Activated gamma-delta T cell treated with Interleukin-2 at 50 U/mL for 16 hours (primary cell): ENCODE measurements at regions not wholly inside any gene's neighbourhood (a gene's known extent, or its start where the extent isn't known, plus 50 kb on each side); places are given as distances from the start of the nearest gene placed in this dataset.
"Not testable (repeated sequence)": the region's sequence is repeated elsewhere in the genome, so short reads cannot be mapped to it uniquely, and the experiment has no call there.

Experiments used
- DNase-seq: peaks from one replicate; pipeline ENCODE4 v3.0.0-alpha.2; 2020

DNA sequence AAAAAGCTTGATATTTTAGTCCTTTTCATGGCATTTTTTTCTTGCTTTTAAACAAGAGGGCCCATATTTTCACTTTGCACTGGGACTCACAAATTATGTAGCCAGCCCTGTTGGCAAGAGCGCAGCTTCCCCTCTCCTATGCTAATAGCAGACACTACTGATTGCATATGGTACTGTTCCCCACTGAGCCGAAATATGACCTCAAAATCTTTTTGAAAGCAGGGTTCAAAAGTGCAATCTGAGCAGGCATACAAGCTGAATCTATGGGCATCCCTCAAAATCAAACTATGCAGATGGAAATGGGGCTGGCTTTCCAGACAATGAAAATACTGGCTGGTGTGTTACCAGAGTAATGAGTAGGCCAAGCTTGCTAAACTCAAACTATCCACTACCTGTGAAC, 225.2 kb upstream of the SETMAR start:
- DNase-seq, result no peak

DNA sequence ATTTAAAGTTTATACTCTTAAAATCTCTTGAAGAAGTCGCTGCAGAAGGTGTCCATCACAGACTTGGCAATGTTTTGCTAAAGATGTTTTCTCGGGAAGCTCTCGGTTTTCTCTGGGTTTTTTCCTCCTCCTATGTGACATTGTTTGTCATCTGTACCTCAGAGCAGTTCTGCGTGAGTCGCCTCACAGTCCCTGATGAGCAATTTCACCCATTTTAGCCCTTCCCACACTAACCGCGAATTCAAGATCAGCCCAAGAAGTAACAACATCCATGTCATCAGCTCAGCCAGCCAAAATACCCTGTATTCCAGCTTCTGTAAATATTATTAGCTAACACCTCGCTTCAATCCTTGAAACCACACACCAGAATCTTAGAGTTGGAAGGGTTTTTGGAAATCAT, 224.3 kb upstream of the SETMAR start:
- no peak for DNase-seq

DNA sequence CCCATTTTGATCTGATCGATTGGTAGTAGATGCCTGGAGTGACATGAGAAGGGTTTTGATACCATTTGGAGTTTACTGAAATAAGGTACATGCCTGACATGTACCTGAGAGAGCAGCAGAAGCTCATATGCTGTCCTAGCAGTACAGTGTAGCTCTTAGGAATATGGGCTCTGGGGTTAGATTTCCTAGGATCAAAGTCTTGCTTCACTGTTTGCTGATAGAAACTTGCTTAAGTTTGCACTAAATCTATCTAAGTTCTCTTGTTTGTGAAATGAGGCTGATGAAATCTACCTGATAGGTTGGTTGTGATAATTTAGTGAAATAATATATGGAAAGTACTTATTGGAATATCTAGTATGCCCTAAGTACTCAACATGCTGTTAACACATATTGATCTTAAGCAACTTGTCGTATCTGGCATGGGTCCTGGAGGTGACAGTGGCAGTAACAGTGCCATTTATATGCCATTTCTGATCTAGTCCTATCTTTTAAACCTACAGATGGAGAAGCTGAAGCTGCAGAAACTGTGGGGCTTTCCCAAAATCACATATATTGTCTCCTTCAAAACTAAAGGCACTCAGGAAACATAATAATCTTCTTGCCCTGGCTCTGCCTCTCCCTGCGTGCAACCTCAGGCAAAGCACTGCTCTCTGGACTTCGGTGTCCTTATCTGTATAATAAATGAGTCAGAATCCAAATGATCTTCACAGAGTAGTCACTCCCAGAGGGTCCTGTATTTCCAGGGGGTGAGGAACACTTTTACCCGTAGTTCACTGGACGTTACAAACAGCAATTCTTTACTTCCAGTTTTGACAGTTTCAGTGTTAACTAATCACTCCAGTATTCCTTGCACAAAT, 223.6 kb upstream of the SETMAR start:
- DNase-seq, result no peak

DNA sequence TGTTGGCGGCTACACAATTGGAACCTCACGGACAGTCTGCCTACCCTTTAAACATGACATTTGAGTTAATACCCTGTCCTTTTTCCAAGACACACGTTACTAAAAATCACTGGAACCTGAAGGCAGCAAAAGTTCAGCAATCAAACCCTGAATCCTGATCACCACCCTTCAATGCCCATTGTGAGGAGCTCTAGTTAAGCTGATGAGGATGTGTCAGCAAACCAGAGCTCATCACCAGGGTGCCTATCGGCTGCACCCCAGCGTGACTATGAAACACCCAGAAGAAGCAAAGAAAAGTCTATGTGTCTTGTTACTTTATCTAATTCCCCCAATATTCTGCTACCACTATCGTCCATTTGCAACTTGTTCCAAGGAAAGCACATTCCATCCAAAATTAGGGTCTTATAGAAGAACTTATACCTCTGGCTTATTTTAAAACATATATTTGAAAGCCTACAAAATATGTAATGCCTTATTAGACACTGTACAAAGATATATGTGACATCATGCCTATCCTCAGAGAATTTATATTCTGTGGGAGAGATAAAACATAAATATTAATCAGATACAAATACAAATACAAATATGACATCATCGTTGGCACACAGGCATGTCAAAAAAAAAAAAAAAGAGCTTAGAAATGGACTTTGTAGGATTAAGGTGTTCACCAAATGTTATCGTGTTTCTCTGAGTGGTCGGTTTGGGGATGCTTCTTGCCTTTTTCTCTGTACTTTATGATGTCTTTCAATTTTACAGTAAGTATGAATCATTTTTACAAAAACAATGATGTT, 219.7 kb upstream of the SETMAR start:
- no peak for DNase-seq

DNA sequence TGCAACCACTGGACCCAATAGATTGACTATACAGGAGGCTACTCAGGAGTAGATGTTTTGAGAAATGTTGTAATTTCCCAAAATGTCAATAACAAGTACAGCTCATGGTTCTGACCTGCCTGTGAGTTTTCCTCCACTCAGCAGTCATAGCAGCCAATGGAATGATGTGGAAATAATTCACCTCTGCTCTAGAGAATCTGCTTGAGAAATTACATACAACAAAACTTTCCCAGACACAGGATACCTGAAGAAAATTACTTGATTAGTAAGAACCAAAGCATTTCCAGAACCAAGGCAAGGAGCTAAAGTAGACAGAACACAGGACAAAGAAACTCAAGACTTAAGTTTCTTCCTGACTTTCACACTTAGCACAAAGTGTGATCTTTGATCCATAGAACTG, 218.9 kb upstream of the SETMAR start:
- DNase-seq, result no peak

DNA sequence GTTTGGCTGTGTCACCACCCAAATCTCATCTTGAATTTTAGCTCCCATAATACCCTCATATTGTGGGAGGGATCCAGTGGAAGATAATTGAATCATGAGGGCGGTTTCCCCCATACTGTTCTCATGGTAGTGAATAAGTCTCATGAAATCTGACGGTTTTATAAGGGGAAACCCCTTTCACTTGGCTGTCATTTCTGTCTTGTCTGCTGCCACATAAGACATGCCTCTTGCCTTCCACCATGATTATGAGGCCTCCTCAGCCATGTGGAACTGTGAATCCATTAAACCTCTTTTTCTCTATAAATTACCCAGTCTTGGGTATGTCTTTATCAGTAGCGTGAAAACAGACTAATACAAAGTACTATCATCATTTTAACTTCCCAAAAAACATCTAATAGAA, 216.5 kb upstream of the SETMAR start:
- not testable (repeated sequence) for DNase-seq

DNA sequence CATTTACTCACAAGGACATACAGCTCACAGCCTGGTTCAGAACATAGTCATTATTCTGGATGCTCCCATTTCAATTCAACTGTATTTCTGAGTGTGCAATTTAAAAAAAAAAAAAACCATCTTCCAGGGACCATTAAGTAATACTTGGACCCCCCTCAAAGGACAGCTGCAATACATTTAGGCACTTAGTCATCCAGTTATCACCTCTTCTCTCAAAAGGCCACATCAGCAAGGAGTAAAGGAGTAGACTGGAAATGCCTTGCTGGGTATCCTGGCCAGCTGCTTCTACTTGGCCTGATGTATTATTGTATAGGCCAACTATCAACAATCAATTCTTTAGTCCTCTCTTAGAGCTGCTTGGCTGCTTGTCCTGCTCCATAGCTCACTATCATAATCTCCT, 211.4 kb upstream of the SETMAR start:
- DNase-seq, result no peak

DNA sequence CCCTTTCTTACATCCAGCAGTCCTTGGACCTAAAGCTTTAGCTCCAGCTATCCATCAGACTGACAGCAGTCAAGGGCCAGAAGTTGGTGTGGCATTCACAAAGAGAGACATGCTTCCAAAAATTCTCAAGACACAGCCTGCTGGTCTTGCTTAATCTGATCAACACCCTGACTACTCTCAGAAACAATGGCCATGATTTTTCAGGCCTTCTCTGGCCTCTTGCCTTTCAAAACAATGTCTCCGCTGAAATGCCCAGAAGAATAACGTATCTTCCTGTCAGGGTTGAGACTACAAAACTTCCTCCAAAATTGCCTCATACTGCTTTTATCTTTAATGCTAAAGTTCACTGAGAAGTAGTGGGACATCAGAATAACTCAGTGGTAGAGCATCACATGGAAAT, 205.4 kb upstream of the SETMAR start:
- DNase-seq, result no peak

DNA sequence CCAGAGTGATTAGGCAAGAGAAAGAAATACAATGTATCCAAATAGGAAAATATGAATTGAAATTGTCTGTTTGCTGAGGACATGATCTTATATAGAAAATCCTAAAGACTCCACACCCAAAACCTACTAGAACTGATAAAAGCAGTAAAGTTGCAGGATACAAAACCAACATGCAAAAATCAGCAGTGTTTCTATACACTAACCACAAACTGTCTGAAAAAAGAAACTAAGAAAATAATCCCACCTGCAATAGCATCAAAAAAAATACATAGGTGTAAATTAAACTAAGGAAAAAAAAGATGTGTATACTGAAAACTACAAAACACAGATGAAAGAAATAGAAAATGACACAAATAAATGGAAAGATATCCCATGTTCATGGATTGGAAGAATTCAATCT, 203.6 kb upstream of the SETMAR start:
- DNase-seq, result no peak

DNA sequence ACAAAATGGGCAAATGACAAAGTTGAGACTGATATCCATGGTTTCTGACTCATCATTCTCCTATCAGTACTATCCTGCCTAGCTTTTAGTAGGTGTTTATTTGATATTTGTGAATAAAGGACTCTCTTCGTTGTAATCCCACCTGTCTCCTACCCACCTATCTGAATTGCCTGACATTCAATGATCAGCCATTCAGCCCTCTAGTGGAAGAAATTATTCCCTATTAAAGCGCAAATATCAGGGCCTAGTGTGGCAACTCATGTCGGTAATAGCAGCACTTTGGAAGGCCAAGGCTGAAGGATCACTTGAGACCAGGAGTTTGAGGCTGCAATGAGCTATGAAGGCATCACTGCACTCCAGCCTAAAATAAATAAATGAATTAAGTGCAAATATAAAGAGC, 195.7 kb upstream of the SETMAR start:
- no peak for DNase-seq

DNA sequence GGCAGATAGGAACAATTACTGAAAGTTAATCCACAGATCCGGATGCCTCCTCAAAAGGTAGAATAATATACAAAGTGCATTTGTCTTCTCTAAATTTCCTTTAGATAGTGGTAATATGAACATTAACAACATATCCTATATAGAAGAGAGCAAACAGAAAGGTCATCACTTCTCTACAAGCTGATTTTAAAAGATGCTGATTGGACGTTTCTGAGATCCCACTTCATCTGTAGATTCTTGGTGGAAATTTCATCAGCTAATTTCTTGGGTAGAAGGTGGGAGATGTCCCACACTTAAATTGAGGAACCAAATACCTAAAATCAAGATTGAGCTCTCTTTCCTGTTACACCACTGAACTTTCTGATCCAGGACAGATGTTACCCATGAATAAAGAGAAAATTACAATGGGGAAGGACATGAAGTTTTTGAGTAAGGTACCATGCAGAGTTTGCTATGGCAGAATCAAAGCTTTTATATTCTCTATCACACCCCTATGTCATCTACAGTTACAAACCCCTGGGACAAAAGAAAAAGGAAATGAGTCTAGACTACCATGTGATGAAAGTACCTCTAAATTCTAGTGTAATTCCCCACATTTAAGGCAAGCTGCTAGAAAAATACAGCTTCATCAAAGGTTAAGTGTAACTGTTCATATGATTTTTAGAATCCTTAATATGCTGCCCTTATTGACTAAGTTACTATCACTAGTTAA, 189.2 kb upstream of the SETMAR start:
- no peak for DNase-seq

DNA sequence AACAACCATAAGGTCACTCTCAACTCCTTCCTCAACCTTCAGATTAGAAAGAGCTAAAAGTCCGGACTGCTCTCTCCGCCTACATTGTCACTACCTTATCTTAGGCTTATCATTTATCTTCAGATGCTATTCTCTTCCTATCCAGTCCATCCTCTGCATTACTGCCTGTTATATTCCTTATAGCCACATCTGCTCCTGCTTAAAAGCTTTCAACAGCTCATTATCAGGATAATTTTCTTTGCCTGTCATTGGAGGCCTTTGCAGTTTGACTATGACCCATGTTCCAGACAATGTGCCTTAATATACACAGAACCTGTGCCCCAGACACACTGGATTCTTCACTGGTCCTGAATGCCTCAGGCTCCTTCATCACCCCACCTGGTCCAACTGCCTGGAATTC, 184.1 kb upstream of the SETMAR start:
- DNase-seq, result no peak

DNA sequence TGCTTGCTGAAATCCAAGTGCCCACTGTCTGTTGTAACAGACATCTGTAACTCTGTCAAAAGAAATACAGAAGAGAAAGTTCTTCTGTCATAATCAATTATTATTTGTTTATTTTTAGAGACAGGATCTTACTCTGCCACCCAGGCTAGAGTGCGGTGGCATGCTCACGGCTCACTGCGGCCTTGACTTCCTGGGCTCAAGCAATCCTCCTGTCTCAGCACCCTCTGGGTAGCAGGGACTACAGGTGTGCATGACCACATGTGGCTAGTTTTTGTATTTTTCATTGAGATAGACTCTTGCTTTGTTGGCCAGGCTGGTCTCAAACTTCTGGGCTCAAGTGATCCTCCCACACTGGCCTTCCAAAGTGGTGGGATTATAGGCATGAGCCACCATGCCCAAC, 177.6 kb upstream of the SETMAR start:
- DNase-seq, result no peak

DNA sequence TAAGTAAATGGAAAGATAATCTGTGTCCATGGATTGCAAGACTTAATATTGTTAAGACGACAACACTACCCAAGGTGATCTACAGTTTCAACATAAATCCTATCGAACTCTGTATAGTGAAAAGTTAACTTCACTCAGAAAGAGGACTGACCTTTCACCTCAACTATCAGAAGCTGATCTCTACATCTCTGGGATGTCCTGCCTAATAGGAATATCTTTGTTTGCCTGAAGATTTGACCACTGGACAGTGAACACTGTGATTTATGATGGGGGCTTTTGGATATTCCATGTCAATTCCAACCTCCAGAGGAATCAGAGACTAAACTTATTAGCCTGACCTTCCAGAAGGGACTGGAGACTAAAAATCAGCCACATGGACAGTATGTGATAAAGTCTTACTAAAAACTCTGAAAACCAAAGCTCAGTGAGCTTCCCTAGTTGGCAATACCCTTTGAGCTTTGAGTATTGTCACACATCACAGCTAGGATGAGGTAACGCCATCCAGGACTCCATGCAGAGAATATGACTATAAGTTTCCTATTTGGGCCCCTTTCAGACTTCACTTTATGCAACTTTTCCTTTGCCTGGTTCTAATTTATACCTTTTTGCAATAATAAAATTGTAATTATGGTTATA, 164.9 kb upstream of the SETMAR start:
- DNase-seq, result no peak

DNA sequence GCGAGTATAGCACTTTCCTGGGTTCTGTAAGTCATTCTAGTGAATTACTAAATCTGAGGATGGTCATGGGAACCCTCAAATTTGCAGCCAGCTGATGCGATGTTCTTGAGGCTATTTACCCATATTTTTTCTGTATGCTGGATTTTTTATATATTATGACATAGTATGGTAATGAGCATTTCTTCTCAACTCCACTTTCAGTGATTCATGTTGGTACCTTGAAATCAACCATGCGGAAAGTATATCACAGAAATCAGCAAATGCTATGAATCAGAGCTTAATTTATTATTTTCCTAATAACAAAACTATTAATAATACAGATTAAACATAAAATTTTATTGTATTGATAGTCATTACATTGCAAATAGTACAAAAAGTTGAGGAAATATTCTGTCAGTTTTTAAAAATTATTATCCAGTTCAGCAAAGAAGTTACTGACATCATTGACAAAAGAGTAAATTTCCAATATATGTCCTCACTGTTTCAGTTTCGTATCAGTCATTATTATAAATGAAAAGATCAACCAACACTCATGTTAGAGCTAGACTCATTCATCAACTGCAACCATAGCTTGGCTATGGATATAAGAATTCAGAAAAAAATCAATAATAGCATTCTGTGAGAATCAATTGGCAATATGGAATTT, 164.3 kb upstream of the SETMAR start:
- DNase-seq, result no peak

DNA sequence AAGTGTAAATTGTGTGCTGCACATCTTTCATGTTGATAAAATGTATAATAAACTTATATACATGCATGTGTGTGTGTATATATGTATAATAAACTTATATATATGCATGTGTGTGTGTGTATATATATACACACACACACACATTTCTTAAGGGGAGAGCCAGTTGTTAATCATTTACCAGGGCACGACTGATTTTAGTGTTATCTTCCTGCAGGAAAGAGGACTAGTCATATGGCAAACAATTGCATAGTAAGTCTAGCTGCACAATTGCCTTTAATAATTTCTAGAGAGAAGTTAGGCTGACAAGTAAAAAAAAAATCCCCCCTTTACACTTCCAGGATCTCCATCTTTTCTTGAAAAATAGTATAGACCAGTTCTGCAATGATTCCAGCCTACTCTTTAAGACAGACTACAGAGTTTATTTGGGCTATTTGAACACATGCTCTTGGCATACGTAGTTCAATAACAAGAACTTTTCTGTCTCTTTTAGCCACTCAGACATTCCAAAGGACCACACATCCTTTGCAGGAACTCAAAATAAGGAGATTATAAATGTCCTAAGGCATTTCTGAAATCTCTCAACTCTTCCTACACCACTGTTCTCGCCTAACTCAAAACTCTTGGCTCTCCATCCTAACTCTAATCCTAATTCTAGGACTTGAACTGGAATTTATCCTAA, 163.6 kb upstream of the SETMAR start:
- no peak for DNase-seq

DNA sequence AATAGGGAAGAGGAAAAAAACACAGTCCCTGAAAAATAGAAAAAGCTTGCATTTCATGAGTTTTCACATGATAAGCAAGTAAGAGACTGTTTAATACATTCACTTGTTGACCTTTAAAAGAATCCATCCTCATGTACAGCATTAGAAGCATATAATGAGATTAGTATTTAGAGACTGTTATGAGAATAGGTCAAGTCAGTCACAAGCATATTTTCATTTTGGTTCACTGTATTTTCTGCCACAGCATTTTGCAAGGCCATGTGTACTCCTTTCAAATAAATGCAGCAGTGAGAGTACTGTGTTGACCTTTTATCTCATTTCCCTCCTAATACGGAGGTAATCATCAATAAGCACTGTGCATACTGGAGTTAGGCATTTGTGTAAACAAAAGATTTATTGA, 162.2 kb upstream of the SETMAR start:
- DNase-seq, result no peak

DNA sequence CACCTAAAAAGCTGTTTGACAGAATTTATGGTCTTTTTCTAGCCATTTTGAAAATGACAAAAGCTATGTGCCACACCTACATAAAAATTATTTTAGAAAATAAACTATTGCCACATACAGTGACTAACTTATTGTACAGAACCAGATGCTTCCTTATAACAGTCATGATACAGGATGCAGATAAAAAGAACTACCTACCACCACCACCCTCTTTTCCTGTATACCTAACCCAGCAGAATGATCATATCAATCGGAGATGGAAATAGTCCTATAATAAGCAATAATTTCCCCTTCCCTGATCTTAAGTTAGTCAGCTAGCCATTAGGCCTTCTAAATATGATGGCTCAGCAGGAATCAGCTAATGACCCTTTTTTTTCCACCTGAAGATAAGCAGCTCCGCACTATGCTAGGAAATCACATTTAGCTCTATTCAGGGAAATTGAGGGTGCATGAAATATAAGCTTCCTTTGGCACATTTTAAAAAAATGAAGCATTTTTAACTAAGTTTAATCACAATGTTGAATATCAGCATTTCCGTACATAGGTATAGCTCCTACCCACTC, 155.5 kb upstream of the SETMAR start:
- DNase-seq, result no peak

DNA sequence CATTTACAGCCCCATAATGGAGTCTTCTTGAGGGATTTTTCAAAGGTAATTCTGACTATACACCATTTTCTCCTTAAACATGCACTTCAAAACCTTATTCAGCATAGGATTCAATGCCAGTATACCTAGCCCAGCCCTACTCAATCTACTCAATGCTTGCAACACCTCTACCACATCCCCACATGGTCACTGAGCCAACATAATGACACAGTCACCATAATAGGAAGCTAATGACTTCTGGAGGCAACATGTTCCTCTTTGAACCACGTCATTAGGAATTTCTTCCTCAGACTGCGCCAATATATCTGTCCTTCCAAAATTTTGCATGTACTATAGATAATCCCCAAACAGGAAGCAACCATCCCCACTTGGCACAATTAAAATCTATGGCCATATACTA, 153.9 kb upstream of the SETMAR start:
- DNase-seq, result no peak

DNA sequence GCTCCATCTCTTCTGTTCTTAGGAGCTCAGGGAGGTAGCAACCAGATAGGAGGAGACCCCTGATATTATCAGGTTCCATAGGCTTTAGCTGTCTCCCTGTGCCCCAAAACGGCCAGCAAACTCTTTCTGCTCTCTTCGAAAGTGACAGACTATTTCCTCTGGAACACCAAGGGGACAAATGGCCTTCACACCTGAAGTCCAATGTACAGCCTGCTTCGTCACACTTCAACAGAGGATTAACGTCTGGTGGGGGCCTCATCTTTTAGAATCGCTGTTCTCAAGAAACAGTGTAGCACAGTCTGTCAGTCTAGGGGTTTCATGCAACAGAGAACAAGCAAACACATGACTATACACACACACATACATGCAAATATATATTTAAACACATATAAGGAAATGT, 152.4 kb upstream of the SETMAR start:
- DNase-seq, result no peak

DNA sequence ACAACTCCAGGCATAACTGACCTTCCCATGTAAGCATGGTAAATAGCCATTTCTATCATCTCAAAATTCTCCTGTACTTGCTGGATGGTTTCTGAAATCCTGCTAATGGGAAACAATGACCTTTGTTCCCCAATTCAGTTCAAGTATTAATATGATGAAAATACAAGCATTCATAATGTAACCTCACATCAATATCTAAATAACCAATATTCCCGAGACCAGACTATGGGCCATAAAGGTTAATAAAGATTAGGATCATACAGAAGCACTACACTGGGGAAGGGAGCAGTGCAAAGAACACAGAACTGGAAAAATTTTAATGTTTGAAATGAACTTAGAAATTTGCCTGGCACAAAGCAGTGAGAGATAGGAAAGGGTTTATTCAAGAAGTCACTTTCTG, 151.3 kb upstream of the SETMAR start:
- no peak for DNase-seq

DNA sequence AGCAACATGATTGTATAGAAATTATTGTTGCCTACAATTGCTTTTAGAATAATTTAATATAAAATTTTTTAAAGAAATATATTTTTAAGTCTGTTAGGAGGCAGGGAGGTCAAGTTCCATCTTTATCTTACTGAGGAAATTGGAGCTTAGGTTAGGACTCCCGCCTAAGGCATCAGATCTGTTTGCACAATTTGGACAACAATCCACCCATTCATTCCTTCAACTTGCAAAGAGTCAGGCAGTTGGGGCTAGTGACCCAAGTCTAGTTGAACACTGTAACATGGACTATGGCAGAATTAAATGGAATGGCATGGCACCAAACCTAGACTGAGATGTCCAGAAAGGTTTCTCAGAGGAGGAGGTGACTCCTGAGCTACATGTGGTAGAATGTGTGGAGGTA, 149.4 kb upstream of the SETMAR start:
- DNase-seq, result no peak
